Activated CD4-positive, alpha-beta T cell treated with anti-CD3 and anti-CD28 coated beads, Interleukin-2, amount 50 U/mL, for 16 hours (primary cell): ENCODE measurements at regions not wholly inside any gene's neighbourhood (a gene's known extent, or its start where the extent isn't known, plus 50 kb on each side); places are given as distances from the start of the nearest gene placed in this dataset.
"Not testable (repeated sequence)": the region's sequence is repeated elsewhere in the genome, so short reads cannot be mapped to it uniquely, and the experiment has no call there.

ENCODE experiments used
- DNase-seq: peaks from one replicate; pipeline ENCODE4 v3.0.0-alpha.2; 2020

GRCh38 chr9:19926774-19927173 lies 137.9 kb upstream of the SLC24A2 start:
- DNase-seq = no peak

GRCh38 chr9:19925674-19926503 lies 137.1 kb upstream of the SLC24A2 start:
- peak; percentile 89 for DNase-seq

GRCh38 chr9:19924080-19924479 lies 135.2 kb upstream of the SLC24A2 start:
- DNase-seq = no peak

- DNase-seq = no peak
Measured at GRCh38 chr9:19922476-19923118, 133.8 kb upstream of the SLC24A2 start.

- no peak for DNase-seq
Measured at GRCh38 chr9:19920401-19920800, 131.6 kb upstream of the SLC24A2 start.

GRCh38 chr9:19918630-19919029 lies 129.8 kb upstream of the SLC24A2 start:
- DNase-seq = no peak

GRCh38 chr9:19914044-19914443 lies 125.2 kb upstream of the SLC24A2 start:
- DNase-seq = no peak

- DNase-seq = no peak
Measured at GRCh38 chr9:19913151-19913550, 124.3 kb upstream of the SLC24A2 start.

GRCh38 chr9:19903076-19903475 lies 114.2 kb upstream of the SLC24A2 start:
- DNase-seq = no peak

- no peak for DNase-seq
Measured at GRCh38 chr9:19901586-19901985, 112.7 kb upstream of the SLC24A2 start.

- DNase-seq = no peak
Measured at GRCh38 chr9:19896161-19896560, 107.3 kb upstream of the SLC24A2 start.

- not testable (repeated sequence) for DNase-seq
Measured at GRCh38 chr9:19895578-19895977, 106.7 kb upstream of the SLC24A2 start.

- no peak for DNase-seq
Measured at GRCh38 chr9:19895006-19895405, 106.2 kb upstream of the SLC24A2 start.

- DNase-seq = no peak
Measured at GRCh38 chr9:19885608-19886007, 96.8 kb upstream of the SLC24A2 start.

GRCh38 chr9:19879062-19879461 lies 90.2 kb upstream of the SLC24A2 start:
- DNase-seq = no peak

GRCh38 chr9:19876569-19877316 lies 87.9 kb upstream of the SLC24A2 start:
- peak; percentile 1 for DNase-seq

GRCh38 chr9:19875291-19875920 lies 86.6 kb upstream of the SLC24A2 start:
- no peak for DNase-seq

GRCh38 chr9:19873188-19873587 lies 84.4 kb upstream of the SLC24A2 start:
- DNase-seq = not testable (repeated sequence)

GRCh38 chr9:19870988-19871387 lies 82.2 kb upstream of the SLC24A2 start:
- DNase-seq = no peak

GRCh38 chr9:19840953-19841352 lies 52.1 kb upstream of the SLC24A2 start:
- no peak for DNase-seq
